H1 (cell line): ENCODE measurements at regions not wholly inside any gene's neighbourhood (a gene's known extent, or its start where the extent isn't known, plus 50 kb on each side); places are given as distances from the start of the nearest gene placed in this dataset.

Experiments
- CTCF ChIA-PET: fragments of 300-600 bp; sonication (Branson Sonifier 250); formaldehyde crosslinking; loops from one replicate; lab custom pipeline; 2021; ENCODE audit not compliant: partially characterized antibody; lab: Charles Lee
- POLR2A ChIA-PET: fragments of 300-600 bp; sonication (Branson Sonifier 250); formaldehyde crosslinking; loops from one replicate; lab custom pipeline; 2021; ENCODE audit warnings: inconsistent platforms; ENCODE audit not compliant: partially characterized antibody; lab: Charles Lee
- DNase-seq, 2 experiments: peaks; one replicate each; pipeline versions ENCODE4 v3.0.0 to v3.0.0-alpha.2; 2010 to 2022; ENCODE audit warnings: low spot score in 2 of 2, low read depth in 1 of 2, mixed read lengths in 1 of 2
- FAIRE-seq: peaks from 2 replicates; lab custom pipeline; 2011; peaks lifted over from hg19 to GRCh38; lab: Jason Lieb, UNC
- H2AFZ ChIP-seq: 2 replicates; pipeline ENCODE4 v1.8.1; 2012; ENCODE audit warnings: low read length, inconsistent platforms
- H2AK5ac ChIP-seq: 2 replicates; pipeline ENCODE4 v1.6.1; 2013; ENCODE audit warnings: low read depth, low read length
- H2BK120ac ChIP-seq: replicated peaks from 2 replicates; pipeline ENCODE3; 2013; ENCODE audit warnings: low read depth, low read length, inconsistent platforms
- H2BK12ac ChIP-seq: 2 replicates; pipeline ENCODE4 v1.6.1; 2013; ENCODE audit warnings: low read depth, low read length
- H2BK15ac ChIP-seq: 2 replicates; pipeline ENCODE4 v1.6.1; 2013; ENCODE audit warnings: low read length
- H2BK20ac ChIP-seq: 2 replicates; pipeline ENCODE4 v1.6.1; 2013; ENCODE audit warnings: low read length
- H2BK5ac ChIP-seq: 2 replicates; pipeline ENCODE4 v1.6.1; 2013; ENCODE audit warnings: low read depth, low read length
- H3K14ac ChIP-seq: 2 replicates; pipeline ENCODE4 v1.6.1; 2013; ENCODE audit warnings: inconsistent platforms; ENCODE audit not compliant: insufficient read length
- H3K18ac ChIP-seq: 2 replicates; pipeline ENCODE4 v1.6.1; 2013; ENCODE audit warnings: low read length; ENCODE audit errors: extremely low read depth
- H3K23ac ChIP-seq: 2 replicates; pipeline ENCODE4 v1.6.1; 2013; ENCODE audit warnings: inconsistent platforms; ENCODE audit not compliant: insufficient read length
- H3K23me2 ChIP-seq: 2 replicates; pipeline ENCODE4 v1.6.1; 2013; ENCODE audit warnings: low read depth, low read length
- H3K27ac ChIP-seq: 2 replicates; pipeline ENCODE4 v1.6.1; 2011; ENCODE audit warnings: low read depth, low read length, inconsistent platforms
- H3K27me3 ChIP-seq, 4 experiments: replicated peaks in 1 of 4; 1 replicate in 1 of 4; 2 replicates in 3 of 4; pipeline versions ENCODE4 v1.6.1 to v1.8.1; 2011 to 2013; ENCODE audit warnings: low read length in 3 of 4, mild to moderate bottlenecking in 3 of 4, inconsistent platforms in 2 of 4, mixed read lengths in 2 of 4, moderate library complexity in 1 of 4; ENCODE audit not compliant: control insufficient read depth in 3 of 4, insufficient read depth in 3 of 4; ENCODE audit errors: extremely low read depth in 1 of 4
- H3K36me3 ChIP-seq, 4 experiments: 2 replicates each; pipeline versions ENCODE4 v1.6.1 to v1.8.1; 2011 to 2013; ENCODE audit warnings: mild to moderate bottlenecking in 4 of 4, low read length in 3 of 4, moderate library complexity in 2 of 4, control low read depth in 1 of 4, inconsistent platforms in 1 of 4; ENCODE audit not compliant: insufficient read depth in 4 of 4, control insufficient read depth in 2 of 4
- H3K4ac ChIP-seq: replicated peaks from 2 replicates; pipeline ENCODE3; 2013; ENCODE audit warnings: low read length, low read depth, mixed read lengths, inconsistent platforms; ENCODE audit not compliant: insufficient read length
- H3K4me1 ChIP-seq, 4 experiments: replicated peaks in 1 of 4; 1 replicate in 1 of 4; 2 replicates in 3 of 4; pipeline versions ENCODE4 v1.6.1 to v1.8.1; 2011 to 2013; ENCODE audit warnings: low read length in 3 of 4, inconsistent platforms in 2 of 4, mixed read lengths in 1 of 4; ENCODE audit not compliant: insufficient read depth in 4 of 4, control insufficient read depth in 3 of 4
- H3K4me2 ChIP-seq, 2 experiments: 2 replicates each; pipeline versions ENCODE4 v1.6.1 to v1.8.1; 2011 to 2013; ENCODE audit warnings: low read depth in 2 of 2, low read length in 2 of 2, control low read depth in 1 of 2, inconsistent platforms in 1 of 2, mild to moderate bottlenecking in 1 of 2; ENCODE audit not compliant: insufficient read depth in 1 of 2
- H3K4me3 ChIP-seq, 4 experiments: fragments of 200-600, 300-600 bp in 1 of 4; sonication (generic), shearing (Covaris generic), sonication (Bioruptor Twin) in 1 of 4; 2 replicates each; pipeline versions ENCODE4 v1.5.1 to v1.8.1; 2011 to 2016; ENCODE audit warnings: low read length in 4 of 4, low read depth in 3 of 4, control low read depth in 2 of 4, inconsistent platforms in 2 of 4, mild to moderate bottlenecking in 2 of 4, mixed read lengths in 1 of 4, moderate library complexity in 1 of 4; ENCODE audit not compliant: insufficient read depth in 2 of 4; ENCODE audit errors: extremely low read depth in 1 of 4
- H3K56ac ChIP-seq: replicated peaks from 2 replicates; pipeline ENCODE3; 2013; ENCODE audit warnings: low read depth, mild to moderate bottlenecking, mixed read lengths, low read length, inconsistent platforms; ENCODE audit not compliant: insufficient read length
- H3K79me1 ChIP-seq: 2 replicates; pipeline ENCODE4 v1.6.1; 2013; ENCODE audit warnings: low read depth, low read length, control low read depth
- H3K79me2 ChIP-seq, 2 experiments: 2 replicates each; pipeline versions ENCODE4 v1.6.1 to v1.8.1; 2012 to 2013; ENCODE audit warnings: low read length in 2 of 2, mild to moderate bottlenecking in 2 of 2, inconsistent platforms in 1 of 2; ENCODE audit not compliant: insufficient read depth in 2 of 2, control insufficient read depth in 1 of 2
- H3K9ac ChIP-seq, 4 experiments: replicated peaks in 1 of 4; 1 replicate in 1 of 4; 2 replicates in 3 of 4; pipeline versions ENCODE4 v1.6.1 to v1.8.1; 2011 to 2013; ENCODE audit warnings: low read depth in 3 of 4, low read length in 3 of 4, control low read depth in 2 of 4, mild to moderate bottlenecking in 2 of 4, moderate library complexity in 2 of 4, inconsistent platforms in 1 of 4; ENCODE audit errors: extremely low read depth in 1 of 4
- H3K9me3 ChIP-seq, 2 experiments: 2 replicates each; pipeline versions ENCODE4 v1.6.1 to v1.8.1; 2012 to 2013; ENCODE audit warnings: mild to moderate bottlenecking in 2 of 2, moderate library complexity in 2 of 2, control low read depth in 1 of 2, inconsistent platforms in 1 of 2, low read depth in 1 of 2, low read length in 1 of 2, mixed read lengths in 1 of 2; ENCODE audit not compliant: insufficient read depth in 2 of 2
- H4K20me1 ChIP-seq, 2 experiments: replicated peaks in 1 of 2; 2 replicates each; pipeline versions ENCODE3 to v1.8.1; 2011 to 2013; ENCODE audit warnings: inconsistent platforms in 2 of 2, low read length in 2 of 2, mild to moderate bottlenecking in 1 of 2; ENCODE audit not compliant: insufficient read depth in 2 of 2, control insufficient read depth in 1 of 2
- H4K5ac ChIP-seq: 2 replicates; pipeline ENCODE4 v1.6.1; 2013; ENCODE audit warnings: low read length, low read depth, mixed read lengths, inconsistent platforms; ENCODE audit not compliant: insufficient read length
- H4K8ac ChIP-seq: 2 replicates; pipeline ENCODE4 v1.8.0; 2013; ENCODE audit warnings: mild to moderate bottlenecking, moderate library complexity, low read length, inconsistent platforms; ENCODE audit not compliant: insufficient read depth; ENCODE audit errors: extremely low read depth
- H4K91ac ChIP-seq: replicated peaks from 2 replicates; pipeline ENCODE3; 2013; ENCODE audit warnings: low read length, mixed read lengths, inconsistent platforms; ENCODE audit not compliant: insufficient read length
- ATF2 ChIP-seq: IDR thresholded peaks from 2 replicates; pipeline ENCODE4 v1.6.1; 2012; ENCODE audit warnings: low read length, inconsistent platforms
- CBX8 ChIP-seq: fragments of 300-800, 300-1000 bp; sonication (generic); IDR thresholded peaks from 2 replicates; pipeline ENCODE4 v1.7.1; 2016; ENCODE audit warnings: low read depth, low read length, borderline replicate concordance
- CTBP2 ChIP-seq: IDR thresholded peaks from 2 replicates; pipeline ENCODE4 v1.7.0; 2011; ENCODE audit warnings: borderline replicate concordance, mild to moderate bottlenecking, moderate library complexity, mixed read lengths, low read length; ENCODE audit not compliant: insufficient read depth, insufficient read length
- JUN ChIP-seq: IDR thresholded peaks from 2 replicates; pipeline ENCODE4 v1.6.1; 2011; ENCODE audit warnings: low read depth, mild to moderate bottlenecking, improper control_type of control experiment, low read length
- JUND ChIP-seq: IDR thresholded peaks from 2 replicates; pipeline ENCODE4 v1.6.1; 2011; ENCODE audit warnings: mild to moderate bottlenecking, improper control_type of control experiment, low read length
- KDM4A ChIP-seq: IDR thresholded peaks from one replicate; pipeline ENCODE4 v1.7.1; 2012; ENCODE audit warnings: low read depth, mild to moderate bottlenecking, moderate library complexity, low read length, inconsistent platforms; ENCODE audit not compliant: severe bottlenecking
- POLR2A ChIP-seq, 2 experiments: IDR thresholded peaks; 1 replicate in 1 of 2; 2 replicates in 1 of 2; pipeline ENCODE4 v1.6.1; 2011; ENCODE audit warnings: low read depth in 2 of 2, low read length in 2 of 2, mild to moderate bottlenecking in 2 of 2; ENCODE audit errors: control extremely low read depth in 1 of 2
- POLR2AphosphoS5 ChIP-seq: IDR thresholded peaks from 2 replicates; pipeline ENCODE4 v1.6.1; 2011; ENCODE audit warnings: low read depth, low read length
- RBBP5 ChIP-seq: IDR thresholded peaks from 2 replicates; pipeline ENCODE4 v1.7.1; 2012; ENCODE audit warnings: low read depth, mild to moderate bottlenecking, inconsistent platforms, low read length, moderate library complexity, borderline replicate concordance
- RFX5 ChIP-seq: IDR thresholded peaks from 2 replicates; pipeline ENCODE4 v1.6.1; 2011; ENCODE audit warnings: low read depth, low read length, improper control_type of control experiment, borderline replicate concordance
- SP2 ChIP-seq: IDR thresholded peaks from 2 replicates; pipeline ENCODE4 v1.6.1; 2012; ENCODE audit warnings: mild to moderate bottlenecking, low read length, inconsistent platforms
- SUZ12 ChIP-seq: fragments of 200-600 bp; sonication (generic); IDR thresholded peaks from 2 replicates; pipeline ENCODE4 v1.6.1; 2012; ENCODE audit warnings: mild to moderate bottlenecking, inconsistent platforms, low read length, moderate library complexity, mixed read lengths
- TAF7 ChIP-seq: optimal IDR thresholded peaks from 2 replicates; pipeline ENCODE3; 2011; ENCODE audit warnings: low read depth, mild to moderate bottlenecking, inconsistent platforms, low read length, moderate library complexity, borderline replicate concordance
- WGBS, 2 experiments: shearing (Covaris generic) in 1 of 2; methylation state at CpG; one replicate each; pipeline versions ENCODE4 v1.1.6 to v1.1.7; 2013 to 2015; ENCODE audit warnings: low lambda C conversion rate in 2 of 2, mixed read lengths in 2 of 2, inconsistent platforms in 1 of 2, low coverage in 1 of 2, missing lambda C conversion rate in 1 of 2; ENCODE audit not compliant: insufficient replicate concordance in 2 of 2, insufficient coverage in 1 of 2, insufficient read length in 1 of 2; ENCODE audit errors: extremely low coverage in 1 of 2, missing lambda C conversion rate in 1 of 2; 5-methylcytosine and 5-hydroxymethylcytosine counted together

- 92% methylated on average over 11 of the region's 17 CpGs; no CpG with 5 or more reads in 1 of the 2 experiments for whole genome bisulfite sequencing, 2 experiments
- no peak overlapping the region for H2BK120ac ChIP-seq
- no peak overlapping the region for H3K4me2 ChIP-seq
- no peak overlapping the region for H3K18ac ChIP-seq
- no peaks in the 10 kb centered on the region for H3K79me2 ChIP-seq
- H2AK5ac ChIP-seq: no peak overlapping the region
- H2BK12ac ChIP-seq: no peak overlapping the region
- no peak overlapping the region for H4K91ac ChIP-seq
- no peaks in the 10 kb centered on the region for H3K27me3 ChIP-seq
- H3K23me2 ChIP-seq: no peaks in the 10 kb centered on the region; the same call in 1 of the 2 replicates
- CTCF ChIA-PET: interaction anchor here (0.7 to 2.4 kb wide), 22 partner anchors 10 to 584 kb away, joined by 3 to 18 read pairs (median 4); no protein-coding TSS in a partner anchor
- no peak overlapping the region for H3K27ac ChIP-seq
- H4K20me1 ChIP-seq: no peaks in the 10 kb centered on the region
- no peaks in the 10 kb centered on the region for H3K79me1 ChIP-seq
- no peak overlapping the region for H2BK5ac ChIP-seq
- H3K36me3 ChIP-seq: no peaks in the 10 kb centered on the region
- H3K9me3 ChIP-seq: peaks cover 4 to 6% of the 10 kb centered on the region in 2 experiments; a peak in 3 of 4 replicates
- POLR2A ChIA-PET: no interaction called here
- H4K5ac ChIP-seq: no peak overlapping the region
- no peak overlapping the region for H3K9ac ChIP-seq
- no peak overlapping the region for H2BK15ac ChIP-seq
- FAIRE-seq (no peak), DNase-seq (no peak)
- H3K4me3 ChIP-seq: no peak overlapping the region
- no peak overlapping the region for H3K14ac ChIP-seq
- no peak overlapping the region for H3K56ac ChIP-seq
- no peaks in the 10 kb centered on the region for H3K4me1 ChIP-seq
- no peak overlapping the region for H4K8ac ChIP-seq
- H2AFZ ChIP-seq: no peak overlapping the region
- H2BK20ac ChIP-seq: no peak overlapping the region
- no peak overlapping the region for H3K23ac ChIP-seq
- no peak overlapping the region for H3K4ac ChIP-seq
- TF ChIP-seq POLR2AphosphoS5: no peak
- TF ChIP-seq CTBP2: no peak
- no peak for TF ChIP-seq RFX5
- no peak for TF ChIP-seq KDM4A
- TF ChIP-seq JUND: no peak
- no peak for TF ChIP-seq CBX8
- TF ChIP-seq SUZ12: no peak
- no peak for TF ChIP-seq JUN
- no peak for TF ChIP-seq ATF2
- TF ChIP-seq TAF7: no peak
- no peak for TF ChIP-seq SP2
- no peak for TF ChIP-seq RBBP5
- TF ChIP-seq POLR2A (IDR thresholded peaks at IDR 0.05; ENCODE audit: control extremely low read depth in 1 of 2, low read depth in 2 of 2, low read length in 2 of 2): no peak
Observed at GRCh38 chr22:44566911-44567310, 68.9 kb upstream of the RTL6 start.
